ENCODE measurements at regions not wholly inside any gene's neighbourhood (a gene's known extent, or its start where the extent isn't known, plus 50 kb on each side); places are given as distances from the start of the nearest gene placed in this dataset.

DNA sequence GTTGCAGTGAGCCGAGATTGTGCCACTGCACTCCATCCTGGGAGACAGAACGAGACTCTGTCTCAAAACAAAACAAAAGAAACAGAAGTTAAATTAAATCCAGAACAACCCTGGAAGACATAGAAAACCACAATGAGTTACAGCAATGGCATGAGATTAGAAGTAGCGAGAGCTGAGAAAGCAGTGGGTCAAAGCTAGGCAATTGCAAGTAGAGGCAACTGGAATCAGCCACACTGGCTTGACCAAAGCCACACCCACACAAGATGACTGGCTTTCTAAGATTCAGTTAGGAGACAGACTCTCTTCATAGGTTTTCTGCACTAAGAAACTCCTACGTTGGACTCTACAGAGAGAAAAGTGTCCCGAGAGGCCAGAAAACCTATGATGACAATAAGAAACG, 443.0 kb downstream of the GPM6A start:
- TF ChIP-seq, protein P1, sequence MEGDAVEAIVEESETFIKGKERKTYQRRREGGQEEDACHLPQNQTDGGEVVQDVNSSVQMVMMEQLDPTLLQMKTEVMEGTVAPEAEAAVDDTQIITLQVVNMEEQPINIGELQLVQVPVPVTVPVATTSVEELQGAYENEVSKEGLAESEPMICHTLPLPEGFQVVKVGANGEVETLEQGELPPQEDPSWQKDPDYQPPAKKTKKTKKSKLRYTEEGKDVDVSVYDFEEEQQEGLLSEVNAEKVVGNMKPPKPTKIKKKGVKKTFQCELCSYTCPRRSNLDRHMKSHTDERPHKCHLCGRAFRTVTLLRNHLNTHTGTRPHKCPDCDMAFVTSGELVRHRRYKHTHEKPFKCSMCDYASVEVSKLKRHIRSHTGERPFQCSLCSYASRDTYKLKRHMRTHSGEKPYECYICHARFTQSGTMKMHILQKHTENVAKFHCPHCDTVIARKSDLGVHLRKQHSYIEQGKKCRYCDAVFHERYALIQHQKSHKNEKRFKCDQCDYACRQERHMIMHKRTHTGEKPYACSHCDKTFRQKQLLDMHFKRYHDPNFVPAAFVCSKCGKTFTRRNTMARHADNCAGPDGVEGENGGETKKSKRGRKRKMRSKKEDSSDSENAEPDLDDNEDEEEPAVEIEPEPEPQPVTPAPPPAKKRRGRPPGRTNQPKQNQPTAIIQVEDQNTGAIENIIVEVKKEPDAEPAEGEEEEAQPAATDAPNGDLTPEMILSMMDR (IDR thresholded peaks at IDR 0.05; ENCODE audit: unreplicated experiment), result no peak
- CTCF ChIA-PET, result no interaction called here
- no TSS peak for BruUV-seq (replicated peaks)
- Mint-ChIP-seq H3K36me3 (ENCODE audit: insufficient read depth, unreplicated experiment) (no peaks in the 10 kb centered on the region), H3K9me3 (ENCODE audit: unreplicated experiment) (no peaks in the 10 kb centered on the region), H3K4me1 (ENCODE audit: insufficient read depth, unreplicated experiment) (peaks cover 3% of the 10 kb centered on the region), H3K27me3 (ENCODE audit: insufficient read depth, unreplicated experiment) (no peaks in the 10 kb centered on the region), H3K27ac (ENCODE audit: low read depth, unreplicated experiment) (no peak overlapping the region), H3K4me3 (ENCODE audit: unreplicated experiment) (no peak overlapping the region)
- intact Hi-C loops (cut with micrococcal nuclease), result no loop called here
- DNase-seq (ENCODE audit: unreplicated experiment), result no peak
- POLR2A ChIA-PET, result no interaction called here

DNA sequence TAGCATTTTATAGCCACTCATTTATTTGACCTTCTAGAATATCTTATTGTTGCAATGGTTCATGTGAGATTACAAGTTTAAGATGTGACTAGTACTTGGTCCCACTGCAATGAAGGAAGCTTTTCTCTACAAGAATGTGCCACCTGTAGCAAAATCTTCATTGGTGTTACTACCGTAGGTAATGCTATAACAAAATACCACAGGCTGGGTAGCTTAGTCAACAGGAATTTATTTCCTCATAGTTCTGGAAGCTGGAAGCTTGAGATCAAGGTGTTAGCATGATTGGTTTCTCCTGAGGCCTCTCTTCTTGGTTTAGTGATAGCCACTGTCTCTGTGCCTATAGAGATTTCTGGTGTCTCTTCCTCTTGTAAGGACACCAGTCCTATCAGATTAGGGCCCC, 441.0 kb downstream of the GPM6A start:
- Mint-ChIP-seq H3K4me1 (ENCODE audit: insufficient read depth, unreplicated experiment) (peaks cover 3% of the 10 kb centered on the region), H3K4me3 (ENCODE audit: unreplicated experiment) (no peak overlapping the region), H3K27me3 (ENCODE audit: insufficient read depth, unreplicated experiment) (no peaks in the 10 kb centered on the region), H3K27ac (ENCODE audit: low read depth, unreplicated experiment) (no peak overlapping the region), H3K36me3 (ENCODE audit: insufficient read depth, unreplicated experiment) (no peaks in the 10 kb centered on the region), H3K9me3 (ENCODE audit: unreplicated experiment) (no peaks in the 10 kb centered on the region)
- DNase-seq (ENCODE audit: unreplicated experiment), result no peak
- CTCF ChIA-PET, result no interaction called here
- BruUV-seq (replicated peaks), result no TSS peak
- POLR2A ChIA-PET, result interaction anchor here (0.6 kb wide), 1 partner anchor 570 kb away, joined by 3 read pairs; no protein-coding TSS in a partner anchor
- intact Hi-C loops (cut with micrococcal nuclease), result no loop called here
- TF ChIP-seq, protein P1 (IDR thresholded peaks at IDR 0.05; ENCODE audit: unreplicated experiment), result no peak

DNA sequence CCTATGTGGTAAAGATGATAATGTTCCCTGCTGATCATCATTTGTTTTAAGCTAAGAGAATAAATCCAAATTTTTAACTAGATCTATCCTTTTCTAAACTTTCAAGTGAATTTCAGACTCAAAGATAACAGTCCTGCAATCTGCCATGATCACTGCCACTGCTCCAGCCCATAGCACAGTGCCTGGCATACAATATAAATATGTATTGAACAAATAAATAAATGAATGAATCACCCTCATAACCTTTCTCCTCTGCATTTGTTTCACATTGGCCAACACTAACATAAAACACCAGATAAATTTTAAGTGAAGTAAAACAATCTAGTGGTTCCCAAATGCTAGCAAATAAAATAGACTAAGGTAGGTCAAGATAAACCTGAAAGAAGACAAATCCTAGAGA, 439.0 kb downstream of the GPM6A start:
- Mint-ChIP-seq H3K4me1 (ENCODE audit: insufficient read depth, unreplicated experiment) (peaks cover 3% of the 10 kb centered on the region), H3K4me3 (ENCODE audit: unreplicated experiment) (no peak overlapping the region), H3K27me3 (ENCODE audit: insufficient read depth, unreplicated experiment) (no peaks in the 10 kb centered on the region), H3K27ac (ENCODE audit: low read depth, unreplicated experiment) (no peak overlapping the region), H3K36me3 (ENCODE audit: insufficient read depth, unreplicated experiment) (no peaks in the 10 kb centered on the region), H3K9me3 (ENCODE audit: unreplicated experiment) (no peaks in the 10 kb centered on the region)
- TF ChIP-seq, protein P1 (IDR thresholded peaks at IDR 0.05; ENCODE audit: unreplicated experiment), result no peak
- intact Hi-C loops (cut with micrococcal nuclease), result no loop called here
- peak; percentile 6 for DNase-seq (ENCODE audit: unreplicated experiment)
- POLR2A ChIA-PET, result no interaction called here
- CTCF ChIA-PET, result no interaction called here
- no TSS peak for BruUV-seq (replicated peaks)

DNA sequence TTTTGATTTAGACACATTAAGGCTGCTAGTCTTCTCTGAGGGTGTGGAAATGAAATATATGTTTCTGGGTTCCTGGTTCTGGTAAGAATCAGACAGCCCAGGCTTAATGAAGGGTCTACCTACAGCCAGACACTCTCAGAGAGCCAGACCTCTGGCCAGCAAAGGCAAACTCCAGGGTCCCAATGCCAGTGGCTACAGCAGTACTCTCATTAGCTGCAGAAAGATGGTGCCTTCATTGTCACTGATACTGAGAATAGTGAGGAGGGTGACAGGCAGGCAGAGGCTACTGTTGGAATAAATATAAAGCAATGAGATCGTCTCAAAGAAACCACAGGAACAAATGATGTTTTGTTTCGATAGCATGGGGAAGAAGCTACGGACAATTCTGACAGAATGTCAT, 437.6 kb downstream of the GPM6A start:
- Mint-ChIP-seq H3K9me3 (ENCODE audit: unreplicated experiment) (no peaks in the 10 kb centered on the region), H3K4me1 (ENCODE audit: insufficient read depth, unreplicated experiment) (peaks cover 3% of the 10 kb centered on the region), H3K4me3 (ENCODE audit: unreplicated experiment) (no peak overlapping the region), H3K36me3 (ENCODE audit: insufficient read depth, unreplicated experiment) (no peaks in the 10 kb centered on the region), H3K27me3 (ENCODE audit: insufficient read depth, unreplicated experiment) (no peaks in the 10 kb centered on the region), H3K27ac (ENCODE audit: low read depth, unreplicated experiment) (no peak overlapping the region)
- ChIA-PET CTCF (interaction anchor here (0.6 kb wide), 1 partner anchor 244 kb away, joined by 3 read pairs; no protein-coding TSS in a partner anchor), POLR2A (no interaction called here)
- intact Hi-C loops (cut with micrococcal nuclease), result no loop called here
- DNase-seq (ENCODE audit: unreplicated experiment), result no peak
- no TSS peak for BruUV-seq (replicated peaks)
- TF ChIP-seq, protein P1 (IDR thresholded peaks at IDR 0.05; ENCODE audit: unreplicated experiment), result no peak
